Jurkat, Clone E6-1 (cell line): ENCODE measurements at regions not wholly inside any gene's neighbourhood (a gene's known extent, or its start where the extent isn't known, plus 50 kb on each side); places are given as distances from the start of the nearest gene placed in this dataset.

Experiments used
- DNase-seq: peaks from one replicate; pipeline ENCODE4 v3.0.0-alpha.2; 2011; ENCODE audit warnings: low read depth, low spot score
- H3K4me3 ChIP-seq: 2 replicates; pipeline ENCODE4 v1.5.1; 2011; ENCODE audit warnings: mild to moderate bottlenecking, low read length, control low read depth, moderate library complexity

DNA sequence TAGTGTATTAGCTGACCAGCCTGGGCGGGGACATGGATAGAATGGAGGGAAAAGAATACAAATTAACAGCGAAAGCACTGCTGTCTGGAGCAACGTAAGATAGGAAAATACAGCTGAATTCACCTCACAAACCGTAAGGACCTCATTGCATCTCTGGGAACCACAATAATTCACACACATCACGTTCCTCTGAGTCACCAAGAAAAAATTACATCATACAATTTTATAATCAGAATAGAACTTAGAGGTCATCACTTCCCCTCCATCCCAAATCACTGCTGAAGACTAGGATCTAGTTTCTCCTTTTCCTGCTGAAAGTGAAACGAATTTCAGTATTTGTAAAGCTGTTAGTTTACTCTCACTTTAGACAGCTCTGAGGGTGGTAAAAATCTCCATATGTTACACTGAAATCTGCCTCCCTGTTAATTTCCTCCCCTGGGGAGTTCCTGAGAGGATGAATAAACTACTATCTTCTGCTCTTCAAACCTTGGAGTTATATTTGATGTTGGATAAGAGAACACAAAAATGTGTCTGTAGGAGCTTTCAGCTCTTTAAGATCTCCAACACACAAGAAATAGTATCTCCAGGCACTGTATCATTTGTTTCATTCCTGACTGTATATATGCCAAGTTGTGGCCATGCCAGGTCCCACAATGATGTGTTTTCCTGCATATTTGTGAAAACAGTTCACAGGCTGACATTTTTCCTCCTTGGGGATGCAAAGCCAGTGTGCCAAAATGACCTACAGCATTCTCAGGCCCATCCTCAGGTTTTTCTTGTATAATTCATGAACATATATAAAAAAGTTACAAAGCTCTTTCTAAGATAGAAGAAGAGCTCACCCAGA is 63.8 kb upstream of the SSTR1 start:
- no peak for DNase-seq
- no peak overlapping the region for H3K4me3 ChIP-seq

GRCh38 chr14:38145142-38145541 is 62.6 kb upstream of the SSTR1 start:
- H3K4me3 ChIP-seq = no peak overlapping the region
- DNase-seq = no peak

DNA sequence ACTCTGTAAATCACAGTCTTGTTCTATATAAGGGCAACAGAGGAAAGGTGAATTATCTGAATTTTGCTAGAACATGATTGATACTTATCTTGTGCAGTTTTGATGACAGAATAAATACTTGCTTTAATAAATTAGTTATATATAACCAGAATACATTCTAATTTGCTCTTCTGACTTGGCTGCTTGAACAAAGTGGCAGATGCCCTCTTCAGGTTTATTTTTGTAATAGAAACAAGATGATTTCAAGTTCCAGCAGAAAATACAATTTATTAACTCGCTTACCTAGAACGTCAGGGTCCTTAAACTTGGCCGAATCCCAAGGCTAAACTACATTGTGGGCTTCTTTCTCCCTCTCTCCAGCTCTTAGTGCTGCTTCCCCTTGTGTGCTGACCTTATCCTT is 57.6 kb upstream of the SSTR1 start:
- no peak for DNase-seq
- H3K4me3 ChIP-seq = no peak overlapping the region
